H1 (cell line): ENCODE measurements at regions not wholly inside any gene's neighbourhood (a gene's known extent, or its start where the extent isn't known, plus 50 kb on each side); places are given as distances from the start of the nearest gene placed in this dataset.

Source experiments
- CTCF ChIA-PET: fragments of 300-600 bp; sonication (Branson Sonifier 250); formaldehyde crosslinking; loops from one replicate; lab custom pipeline; 2021; ENCODE audit not compliant: partially characterized antibody; lab: Charles Lee
- POLR2A ChIA-PET: fragments of 300-600 bp; sonication (Branson Sonifier 250); formaldehyde crosslinking; loops from one replicate; lab custom pipeline; 2021; ENCODE audit warnings: inconsistent platforms; ENCODE audit not compliant: partially characterized antibody; lab: Charles Lee
- DNase-seq, 2 experiments: peaks; one replicate each; pipeline versions ENCODE4 v3.0.0 to v3.0.0-alpha.2; 2010 to 2022; ENCODE audit warnings: low spot score in 2 of 2, low read depth in 1 of 2, mixed read lengths in 1 of 2
- FAIRE-seq: peaks from 2 replicates; lab custom pipeline; 2011; peaks lifted over from hg19 to GRCh38; lab: Jason Lieb, UNC
- H2AFZ ChIP-seq: 2 replicates; pipeline ENCODE4 v1.8.1; 2012; ENCODE audit warnings: low read length, inconsistent platforms
- H2AK5ac ChIP-seq: 2 replicates; pipeline ENCODE4 v1.6.1; 2013; ENCODE audit warnings: low read depth, low read length
- H2BK120ac ChIP-seq: replicated peaks from 2 replicates; pipeline ENCODE3; 2013; ENCODE audit warnings: low read depth, low read length, inconsistent platforms
- H2BK12ac ChIP-seq: 2 replicates; pipeline ENCODE4 v1.6.1; 2013; ENCODE audit warnings: low read depth, low read length
- H2BK15ac ChIP-seq: 2 replicates; pipeline ENCODE4 v1.6.1; 2013; ENCODE audit warnings: low read length
- H2BK20ac ChIP-seq: 2 replicates; pipeline ENCODE4 v1.6.1; 2013; ENCODE audit warnings: low read length
- H2BK5ac ChIP-seq: 2 replicates; pipeline ENCODE4 v1.6.1; 2013; ENCODE audit warnings: low read depth, low read length
- H3K14ac ChIP-seq: 2 replicates; pipeline ENCODE4 v1.6.1; 2013; ENCODE audit warnings: inconsistent platforms; ENCODE audit not compliant: insufficient read length
- H3K18ac ChIP-seq: 2 replicates; pipeline ENCODE4 v1.6.1; 2013; ENCODE audit warnings: low read length; ENCODE audit errors: extremely low read depth
- H3K23ac ChIP-seq: 2 replicates; pipeline ENCODE4 v1.6.1; 2013; ENCODE audit warnings: inconsistent platforms; ENCODE audit not compliant: insufficient read length
- H3K23me2 ChIP-seq: 2 replicates; pipeline ENCODE4 v1.6.1; 2013; ENCODE audit warnings: low read depth, low read length
- H3K27ac ChIP-seq: 2 replicates; pipeline ENCODE4 v1.6.1; 2011; ENCODE audit warnings: low read depth, low read length, inconsistent platforms
- H3K27me3 ChIP-seq, 4 experiments: replicated peaks in 1 of 4; 1 replicate in 1 of 4; 2 replicates in 3 of 4; pipeline versions ENCODE4 v1.6.1 to v1.8.1; 2011 to 2013; ENCODE audit warnings: low read length in 3 of 4, mild to moderate bottlenecking in 3 of 4, inconsistent platforms in 2 of 4, mixed read lengths in 2 of 4, moderate library complexity in 1 of 4; ENCODE audit not compliant: control insufficient read depth in 3 of 4, insufficient read depth in 3 of 4; ENCODE audit errors: extremely low read depth in 1 of 4
- H3K36me3 ChIP-seq, 4 experiments: 2 replicates each; pipeline versions ENCODE4 v1.6.1 to v1.8.1; 2011 to 2013; ENCODE audit warnings: mild to moderate bottlenecking in 4 of 4, low read length in 3 of 4, moderate library complexity in 2 of 4, control low read depth in 1 of 4, inconsistent platforms in 1 of 4; ENCODE audit not compliant: insufficient read depth in 4 of 4, control insufficient read depth in 2 of 4
- H3K4ac ChIP-seq: replicated peaks from 2 replicates; pipeline ENCODE3; 2013; ENCODE audit warnings: low read length, low read depth, mixed read lengths, inconsistent platforms; ENCODE audit not compliant: insufficient read length
- H3K4me1 ChIP-seq, 4 experiments: replicated peaks in 1 of 4; 1 replicate in 1 of 4; 2 replicates in 3 of 4; pipeline versions ENCODE4 v1.6.1 to v1.8.1; 2011 to 2013; ENCODE audit warnings: low read length in 3 of 4, inconsistent platforms in 2 of 4, mixed read lengths in 1 of 4; ENCODE audit not compliant: insufficient read depth in 4 of 4, control insufficient read depth in 3 of 4
- H3K4me2 ChIP-seq, 2 experiments: 2 replicates each; pipeline versions ENCODE4 v1.6.1 to v1.8.1; 2011 to 2013; ENCODE audit warnings: low read depth in 2 of 2, low read length in 2 of 2, control low read depth in 1 of 2, inconsistent platforms in 1 of 2, mild to moderate bottlenecking in 1 of 2; ENCODE audit not compliant: insufficient read depth in 1 of 2
- H3K4me3 ChIP-seq, 4 experiments: fragments of 200-600, 300-600 bp in 1 of 4; sonication (generic), shearing (Covaris generic), sonication (Bioruptor Twin) in 1 of 4; 2 replicates each; pipeline versions ENCODE4 v1.5.1 to v1.8.1; 2011 to 2016; ENCODE audit warnings: low read length in 4 of 4, low read depth in 3 of 4, control low read depth in 2 of 4, inconsistent platforms in 2 of 4, mild to moderate bottlenecking in 2 of 4, mixed read lengths in 1 of 4, moderate library complexity in 1 of 4; ENCODE audit not compliant: insufficient read depth in 2 of 4; ENCODE audit errors: extremely low read depth in 1 of 4
- H3K56ac ChIP-seq: replicated peaks from 2 replicates; pipeline ENCODE3; 2013; ENCODE audit warnings: low read depth, mild to moderate bottlenecking, mixed read lengths, low read length, inconsistent platforms; ENCODE audit not compliant: insufficient read length
- H3K79me1 ChIP-seq: 2 replicates; pipeline ENCODE4 v1.6.1; 2013; ENCODE audit warnings: low read depth, low read length, control low read depth
- H3K79me2 ChIP-seq, 2 experiments: 2 replicates each; pipeline versions ENCODE4 v1.6.1 to v1.8.1; 2012 to 2013; ENCODE audit warnings: low read length in 2 of 2, mild to moderate bottlenecking in 2 of 2, inconsistent platforms in 1 of 2; ENCODE audit not compliant: insufficient read depth in 2 of 2, control insufficient read depth in 1 of 2
- H3K9ac ChIP-seq, 4 experiments: replicated peaks in 1 of 4; 1 replicate in 1 of 4; 2 replicates in 3 of 4; pipeline versions ENCODE4 v1.6.1 to v1.8.1; 2011 to 2013; ENCODE audit warnings: low read depth in 3 of 4, low read length in 3 of 4, control low read depth in 2 of 4, mild to moderate bottlenecking in 2 of 4, moderate library complexity in 2 of 4, inconsistent platforms in 1 of 4; ENCODE audit errors: extremely low read depth in 1 of 4
- H3K9me3 ChIP-seq, 2 experiments: 2 replicates each; pipeline versions ENCODE4 v1.6.1 to v1.8.1; 2012 to 2013; ENCODE audit warnings: mild to moderate bottlenecking in 2 of 2, moderate library complexity in 2 of 2, control low read depth in 1 of 2, inconsistent platforms in 1 of 2, low read depth in 1 of 2, low read length in 1 of 2, mixed read lengths in 1 of 2; ENCODE audit not compliant: insufficient read depth in 2 of 2
- H4K20me1 ChIP-seq, 2 experiments: replicated peaks in 1 of 2; 2 replicates each; pipeline versions ENCODE3 to v1.8.1; 2011 to 2013; ENCODE audit warnings: inconsistent platforms in 2 of 2, low read length in 2 of 2, mild to moderate bottlenecking in 1 of 2; ENCODE audit not compliant: insufficient read depth in 2 of 2, control insufficient read depth in 1 of 2
- H4K5ac ChIP-seq: 2 replicates; pipeline ENCODE4 v1.6.1; 2013; ENCODE audit warnings: low read length, low read depth, mixed read lengths, inconsistent platforms; ENCODE audit not compliant: insufficient read length
- H4K8ac ChIP-seq: 2 replicates; pipeline ENCODE4 v1.8.0; 2013; ENCODE audit warnings: mild to moderate bottlenecking, moderate library complexity, low read length, inconsistent platforms; ENCODE audit not compliant: insufficient read depth; ENCODE audit errors: extremely low read depth
- H4K91ac ChIP-seq: replicated peaks from 2 replicates; pipeline ENCODE3; 2013; ENCODE audit warnings: low read length, mixed read lengths, inconsistent platforms; ENCODE audit not compliant: insufficient read length
- CBX5 ChIP-seq: fragments of 300-800, 300-1000 bp; sonication (generic); IDR thresholded peaks from 2 replicates; pipeline ENCODE4 v1.7.1; 2016; ENCODE audit warnings: antibody characterized with exemption, low read length, low read depth
- CBX8 ChIP-seq: fragments of 300-800, 300-1000 bp; sonication (generic); IDR thresholded peaks from 2 replicates; pipeline ENCODE4 v1.7.1; 2016; ENCODE audit warnings: low read depth, low read length, borderline replicate concordance
- CHD1 ChIP-seq: IDR thresholded peaks from 2 replicates; pipeline ENCODE4 v1.6.1; 2012; ENCODE audit warnings: low read depth, low read length, improper control_type of control experiment
- CREB1 ChIP-seq: IDR thresholded peaks from 2 replicates; pipeline ENCODE4 v1.6.1; 2012; ENCODE audit warnings: inconsistent platforms
- GABPA ChIP-seq: IDR thresholded peaks from 2 replicates; pipeline ENCODE4 v1.6.1; 2011; ENCODE audit warnings: mild to moderate bottlenecking, low read length, moderate library complexity, borderline replicate concordance; ENCODE audit not compliant: insufficient read depth
- JUND ChIP-seq: IDR thresholded peaks from 2 replicates; pipeline ENCODE4 v1.6.1; 2011; ENCODE audit warnings: mild to moderate bottlenecking, improper control_type of control experiment, low read length
- KDM1A ChIP-seq: fragments of 200-600, 300-600 bp; sonication (generic); IDR thresholded peaks from 2 replicates; pipeline ENCODE4 v1.7.1; 2016; ENCODE audit warnings: mild to moderate bottlenecking, low read length, borderline replicate concordance
- NRF1 ChIP-seq: IDR thresholded peaks from 2 replicates; pipeline ENCODE4 v1.6.1; 2011; ENCODE audit warnings: mild to moderate bottlenecking, low read depth, low read length, improper control_type of control experiment
- POLR2AphosphoS5 ChIP-seq: IDR thresholded peaks from 2 replicates; pipeline ENCODE4 v1.6.1; 2011; ENCODE audit warnings: low read depth, low read length
- RBBP5 ChIP-seq: IDR thresholded peaks from 2 replicates; pipeline ENCODE4 v1.7.1; 2012; ENCODE audit warnings: low read depth, mild to moderate bottlenecking, inconsistent platforms, low read length, moderate library complexity, borderline replicate concordance
- RXRA ChIP-seq: IDR thresholded peaks from 2 replicates; pipeline ENCODE4 v1.6.1; 2011; ENCODE audit warnings: low read depth, mild to moderate bottlenecking, low read length, moderate library complexity; ENCODE audit not compliant: insufficient read depth
- TBP ChIP-seq: IDR thresholded peaks from 2 replicates; pipeline ENCODE4 v1.6.1; 2011; ENCODE audit warnings: low read depth, low read length, improper control_type of control experiment
- WGBS, 2 experiments: shearing (Covaris generic) in 1 of 2; methylation state at CpG; one replicate each; pipeline versions ENCODE4 v1.1.6 to v1.1.7; 2013 to 2015; ENCODE audit warnings: low lambda C conversion rate in 2 of 2, mixed read lengths in 2 of 2, inconsistent platforms in 1 of 2, low coverage in 1 of 2, missing lambda C conversion rate in 1 of 2; ENCODE audit not compliant: insufficient replicate concordance in 2 of 2, insufficient coverage in 1 of 2, insufficient read length in 1 of 2; ENCODE audit errors: extremely low coverage in 1 of 2, missing lambda C conversion rate in 1 of 2; 5-methylcytosine and 5-hydroxymethylcytosine counted together
- TF ChIP-seq, protein P1 (sequence below): IDR thresholded peaks from 2 replicates; pipeline ENCODE4 v1.6.1; 2012; ENCODE audit warnings: inconsistent platforms
- TF ChIP-seq, protein P2 (sequence below): IDR thresholded peaks from 2 replicates; pipeline ENCODE4 v1.6.1; 2012; ENCODE audit warnings: low read length, inconsistent platforms

DNA sequence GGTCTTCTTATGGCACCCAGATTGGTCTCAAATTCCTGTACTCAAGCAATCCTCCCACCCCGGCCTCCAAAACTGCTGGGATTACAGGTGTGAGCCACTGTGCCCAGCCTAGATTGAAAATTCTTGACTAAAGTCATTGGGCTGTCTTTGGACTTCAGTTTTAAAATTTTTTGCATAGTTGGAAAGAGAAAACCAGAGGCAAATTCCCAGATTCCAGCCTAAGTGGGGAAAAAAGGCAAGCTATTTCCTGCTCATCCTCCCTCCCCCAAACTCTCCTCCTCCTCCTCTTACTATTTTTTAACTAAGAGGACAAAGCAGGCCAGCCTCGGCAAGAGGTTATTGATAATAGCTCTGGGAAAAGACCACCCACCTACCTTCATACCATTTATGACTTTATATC, 78.6 kb upstream of the CLMP start:
- no peak overlapping the region for H3K9ac ChIP-seq
- H3K4me2 ChIP-seq: no peak overlapping the region
- no peak overlapping the region for H4K91ac ChIP-seq
- no peak overlapping the region for H3K56ac ChIP-seq
- H4K5ac ChIP-seq: no peak overlapping the region
- no peak overlapping the region for H2BK20ac ChIP-seq
- H2AFZ ChIP-seq: no peak overlapping the region
- H4K8ac ChIP-seq: no peak overlapping the region
- no peaks in the 10 kb centered on the region for H3K27me3 ChIP-seq
- no peaks in the 10 kb centered on the region for H3K79me1 ChIP-seq
- H2BK5ac ChIP-seq: no peak overlapping the region
- H2AK5ac ChIP-seq: no peak overlapping the region
- CTCF ChIA-PET: interaction anchor here (0.6 to 3.4 kb wide), 11 partner anchors 9 to 646 kb away, joined by 3 to 22 read pairs (median 4); no protein-coding TSS in a partner anchor
- POLR2A ChIA-PET: no interaction called here
- FAIRE-seq (no peak), DNase-seq (no peak)
- H3K36me3 ChIP-seq: no peaks in the 10 kb centered on the region
- no peak overlapping the region for H3K23ac ChIP-seq
- no peak overlapping the region for H3K14ac ChIP-seq
- no peaks in the 10 kb centered on the region for H3K4me1 ChIP-seq
- H3K27ac ChIP-seq: no peak overlapping the region
- H2BK120ac ChIP-seq: no peak overlapping the region
- H3K79me2 ChIP-seq: no peaks in the 10 kb centered on the region
- H3K4me3 ChIP-seq: no peak overlapping the region
- H3K18ac ChIP-seq: no peak overlapping the region
- H4K20me1 ChIP-seq: no peaks in the 10 kb centered on the region
- WGBS, 2 experiments: 93% methylated on average over 2 of the region's 2 CpGs; no CpG with 5 or more reads in 1 of the 2 experiments
- H3K9me3 ChIP-seq: no peaks in the 10 kb centered on the region
- no peak overlapping the region for H2BK15ac ChIP-seq
- H3K23me2 ChIP-seq: no peaks in the 10 kb centered on the region
- no peak overlapping the region for H3K4ac ChIP-seq
- H2BK12ac ChIP-seq: no peak overlapping the region
- TF ChIP-seq RBBP5: no peak
- TF ChIP-seq JUND: no peak
- TF ChIP-seq CHD1: no peak
- TF ChIP-seq, protein P1, sequence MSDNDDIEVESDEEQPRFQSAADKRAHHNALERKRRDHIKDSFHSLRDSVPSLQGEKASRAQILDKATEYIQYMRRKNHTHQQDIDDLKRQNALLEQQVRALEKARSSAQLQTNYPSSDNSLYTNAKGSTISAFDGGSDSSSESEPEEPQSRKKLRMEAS: no peak
- no peak for TF ChIP-seq RXRA
- no peak for TF ChIP-seq TBP
- TF ChIP-seq NRF1: no peak
- TF ChIP-seq GABPA: no peak
- TF ChIP-seq POLR2AphosphoS5: no peak
- TF ChIP-seq, protein P2, sequence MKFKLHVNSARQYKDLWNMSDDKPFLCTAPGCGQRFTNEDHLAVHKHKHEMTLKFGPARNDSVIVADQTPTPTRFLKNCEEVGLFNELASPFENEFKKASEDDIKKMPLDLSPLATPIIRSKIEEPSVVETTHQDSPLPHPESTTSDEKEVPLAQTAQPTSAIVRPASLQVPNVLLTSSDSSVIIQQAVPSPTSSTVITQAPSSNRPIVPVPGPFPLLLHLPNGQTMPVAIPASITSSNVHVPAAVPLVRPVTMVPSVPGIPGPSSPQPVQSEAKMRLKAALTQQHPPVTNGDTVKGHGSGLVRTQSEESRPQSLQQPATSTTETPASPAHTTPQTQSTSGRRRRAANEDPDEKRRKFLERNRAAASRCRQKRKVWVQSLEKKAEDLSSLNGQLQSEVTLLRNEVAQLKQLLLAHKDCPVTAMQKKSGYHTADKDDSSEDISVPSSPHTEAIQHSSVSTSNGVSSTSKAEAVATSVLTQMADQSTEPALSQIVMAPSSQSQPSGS: no peak
- no peak for TF ChIP-seq CREB1
- TF ChIP-seq CBX5: no peak
- no peak for TF ChIP-seq KDM1A
- TF ChIP-seq CBX8: no peak
